Activated CD8-positive, alpha-beta memory T cell treated with anti-CD3 and anti-CD28 coated beads, Interleukin-2, amount 50 U/mL, for 24 hours (primary cell): ENCODE measurements at regions not wholly inside any gene's neighbourhood (a gene's known extent, or its start where the extent isn't known, plus 50 kb on each side); places are given as distances from the start of the nearest gene placed in this dataset.
"Not testable (repeated sequence)": the region's sequence is repeated elsewhere in the genome, so short reads cannot be mapped to it uniquely, and the experiment has no call there.

Experiments
- DNase-seq: peaks from one replicate; pipeline ENCODE4 v3.0.0-alpha.2; 2020; ENCODE audit errors: extremely low read depth

- DNase-seq, result no peak
These were observed 56.4 kb upstream of the RBMS1 start for GRCh38 chr2:160550048-160550447.

- no peak for DNase-seq
These were observed 57.7 kb upstream of the RBMS1 start for GRCh38 chr2:160551259-160551658.

GRCh38 chr2:160555420-160556071, 61.9 kb upstream of the RBMS1 start:
- DNase-seq, result no peak

- no peak for DNase-seq
These were observed 64.3 kb upstream of the RBMS1 start for GRCh38 chr2:160557903-160558302.

GRCh38 chr2:160558531-160558930, 64.9 kb upstream of the RBMS1 start:
- DNase-seq, result no peak

- no peak for DNase-seq
These were observed 68.1 kb upstream of the RBMS1 start for GRCh38 chr2:160561551-160562295.

- no peak for DNase-seq
These were observed 69.1 kb upstream of the RBMS1 start for GRCh38 chr2:160562730-160563129.

- DNase-seq, result no peak
These were observed 71.0 kb upstream of the RBMS1 start for GRCh38 chr2:160564591-160564990.

- DNase-seq, result no peak
These were observed 71.7 kb upstream of the RBMS1 start for GRCh38 chr2:160565099-160565845.

- DNase-seq, result no peak
These were observed 73.1 kb upstream of the RBMS1 start for GRCh38 chr2:160566717-160567116.

- no peak for DNase-seq
These were observed 75.2 kb upstream of the RBMS1 start for GRCh38 chr2:160568856-160569255.

- DNase-seq, result no peak
These were observed 76.8 kb upstream of the RBMS1 start for GRCh38 chr2:160570376-160570775.

- no peak for DNase-seq
These were observed 81.0 kb upstream of the RBMS1 start for GRCh38 chr2:160574468-160575140.

GRCh38 chr2:160575368-160575767, 81.8 kb upstream of the RBMS1 start:
- no peak for DNase-seq

- DNase-seq, result no peak
These were observed 82.5 kb upstream of the RBMS1 start for GRCh38 chr2:160576054-160576499.

- DNase-seq, result not testable (repeated sequence)
These were observed 83.5 kb upstream of the RBMS1 start for GRCh38 chr2:160577081-160577480.

- DNase-seq, result no peak
These were observed 87.4 kb upstream of the RBMS1 start for GRCh38 chr2:160581035-160581434.

GRCh38 chr2:160581448-160581847, 87.8 kb upstream of the RBMS1 start:
- no peak for DNase-seq

GRCh38 chr2:160582081-160582480, 88.5 kb upstream of the RBMS1 start:
- DNase-seq, result no peak

GRCh38 chr2:160582490-160583145, 89.0 kb upstream of the RBMS1 start:
- DNase-seq, result no peak

GRCh38 chr2:160583146-160583535, 89.5 kb upstream of the RBMS1 start:
- DNase-seq, result no peak
